ENCODE measurements at regions not wholly inside any gene's neighbourhood (a gene's known extent, or its start where the extent isn't known, plus 50 kb on each side); places are given as distances from the start of the nearest gene placed in this dataset.

- Histone ChIP-seq H3K27me3 (no peaks in the 10 kb centered on the region), H3K4me1 (no peaks in the 10 kb centered on the region), H3K4me3 (no peak overlapping the region), H3K9me3 (no peaks in the 10 kb centered on the region), H3K27ac (no peak overlapping the region), H3K36me3 (ENCODE audit: low read depth, missing control alignments) (no peaks in the 10 kb centered on the region)
- TF ChIP-seq, protein P1, sequence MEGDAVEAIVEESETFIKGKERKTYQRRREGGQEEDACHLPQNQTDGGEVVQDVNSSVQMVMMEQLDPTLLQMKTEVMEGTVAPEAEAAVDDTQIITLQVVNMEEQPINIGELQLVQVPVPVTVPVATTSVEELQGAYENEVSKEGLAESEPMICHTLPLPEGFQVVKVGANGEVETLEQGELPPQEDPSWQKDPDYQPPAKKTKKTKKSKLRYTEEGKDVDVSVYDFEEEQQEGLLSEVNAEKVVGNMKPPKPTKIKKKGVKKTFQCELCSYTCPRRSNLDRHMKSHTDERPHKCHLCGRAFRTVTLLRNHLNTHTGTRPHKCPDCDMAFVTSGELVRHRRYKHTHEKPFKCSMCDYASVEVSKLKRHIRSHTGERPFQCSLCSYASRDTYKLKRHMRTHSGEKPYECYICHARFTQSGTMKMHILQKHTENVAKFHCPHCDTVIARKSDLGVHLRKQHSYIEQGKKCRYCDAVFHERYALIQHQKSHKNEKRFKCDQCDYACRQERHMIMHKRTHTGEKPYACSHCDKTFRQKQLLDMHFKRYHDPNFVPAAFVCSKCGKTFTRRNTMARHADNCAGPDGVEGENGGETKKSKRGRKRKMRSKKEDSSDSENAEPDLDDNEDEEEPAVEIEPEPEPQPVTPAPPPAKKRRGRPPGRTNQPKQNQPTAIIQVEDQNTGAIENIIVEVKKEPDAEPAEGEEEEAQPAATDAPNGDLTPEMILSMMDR (IDR thresholded peaks at IDR 0.05): no peak
- no peak for TF ChIP-seq POLR2A (IDR thresholded peaks at IDR 0.05)
- intact Hi-C loops (cut with DNase I; ENCODE audit: low total_unique reads): no loop called here
- WGBS, 2 donors: 75 to 78% methylated on average over 1 to 2 of the region's 2 CpGs
- DNase-seq: no peak
Measured at GRCh38 chr18:37617623-37618022, 52.0 kb upstream of the CELF4 start.

MicroRNAs encoded in the stretch of these regions (microRNA counts, 767-probe panel; counts per million panel counts)
- 0 to 152 counts per million in 2 donors for microRNA hsa-miR-924

Small RNAs in the stretch of these regions (microRNA-seq; reads per million reads assigned to microRNA genes)
- gene MIR4318 (ENCODE audit: borderline number of aligned reads in 2 of 2, borderline replicate concordance in 1 of 2): 0 reads per million in 2 donors
- 0 reads per million in 2 donors for gene MIR5583-1 (ENCODE audit: borderline number of aligned reads in 2 of 2, borderline replicate concordance in 1 of 2)
- 0 reads per million in 2 donors for gene MIR5583-2 (ENCODE audit: borderline number of aligned reads in 2 of 2, borderline replicate concordance in 1 of 2)
- gene MIR924 (ENCODE audit: borderline number of aligned reads in 2 of 2, borderline replicate concordance in 1 of 2): 0 reads per million in 2 donors

Small RNAs in the stretch of these regions (small RNA-seq; reads per million reads assigned to genes)
- gene AC011712.1 (0 reads per million in 2 donors), gene MIR4318 (0 reads per million in 2 donors), gene MIR5583-1 (0 reads per million in 2 donors), gene RN7SKP182 (0 reads per million in 2 donors), gene RNU6-1242P (0 reads per million in 2 donors), gene RNU6-706P (0 reads per million in 2 donors)

Data from testis (tissue), 2 donors.